SU-DHL-6 (cell line): ENCODE measurements at regions not wholly inside any gene's neighbourhood (a gene's known extent, or its start where the extent isn't known, plus 50 kb on each side); places are given as distances from the start of the nearest gene placed in this dataset.

Experiments
- H2AFZ ChIP-seq: fragments of 200-600 bp; sonication (generic); 2 replicates; pipeline ENCODE4 v1.6.1; 2014; ENCODE audit warnings: low read depth, mild to moderate bottlenecking, moderate library complexity, mixed read lengths, antibody characterized with exemption, low read length; ENCODE audit not compliant: severe bottlenecking
- H3F3A ChIP-seq: fragments of 200-600 bp; shearing (Covaris generic); 2 replicates; pipeline ENCODE4 v1.6.0; 2016; ENCODE audit warnings: antibody characterized with exemption, mild to moderate bottlenecking; ENCODE audit not compliant: insufficient read depth
- H3K27ac ChIP-seq: fragments of 200-600 bp; sonication (generic); 2 replicates; pipeline ENCODE4 v1.5.1; 2016; ENCODE audit warnings: low read depth, mild to moderate bottlenecking, low read length, moderate library complexity, mixed read lengths
- H3K27me3 ChIP-seq: fragments of 200-600 bp; sonication (generic), shearing (Covaris generic); 2 replicates; pipeline ENCODE4 v1.6.0; 2014; ENCODE audit warnings: mild to moderate bottlenecking, low read length
- H3K36me3 ChIP-seq: fragments of 200-600 bp; sonication (generic); 2 replicates; pipeline ENCODE4 v1.6.1; 2014; ENCODE audit warnings: mild to moderate bottlenecking, low read length, mixed read lengths
- H3K4me2 ChIP-seq: fragments of 300-600, 200-600 bp; shearing (Covaris generic), sonication (generic); 2 replicates; pipeline ENCODE4 v1.6.0; 2014; ENCODE audit warnings: low read length, low read depth, mild to moderate bottlenecking; ENCODE audit not compliant: poor library complexity, severe bottlenecking
- H3K4me3 ChIP-seq: fragments of 200-600 bp; sonication (generic); 2 replicates; pipeline ENCODE4 v1.5.1; 2014; ENCODE audit warnings: antibody characterized with exemption, low read length, mild to moderate bottlenecking, mixed read lengths; ENCODE audit not compliant: insufficient read depth, poor library complexity, severe bottlenecking
- H3K79me2 ChIP-seq: fragments of 200-600 bp; sonication (generic); 2 replicates; pipeline ENCODE4 v1.6.1; 2014; ENCODE audit warnings: mild to moderate bottlenecking, low read length, moderate library complexity; ENCODE audit not compliant: insufficient read depth
- H3K9ac ChIP-seq: fragments of 200-600 bp; sonication (generic); 2 replicates; pipeline ENCODE4 v1.7.0; 2014; ENCODE audit warnings: mild to moderate bottlenecking, low read length
- H3K9me2 ChIP-seq: fragments of 200-600 bp; sonication (generic); replicated peaks from 2 replicates; pipeline ENCODE4 v1.6.1; 2014; ENCODE audit warnings: low read length; ENCODE audit not compliant: insufficient read depth
- H3K9me3 ChIP-seq: fragments of 200-600 bp; sonication (generic); 2 replicates; pipeline ENCODE4 v1.6.1; 2014; ENCODE audit warnings: low read length, mixed read lengths; ENCODE audit not compliant: insufficient read depth
- H4K20me1 ChIP-seq: fragments of 200-600 bp; sonication (generic); 2 replicates; pipeline ENCODE4 v1.6.1; 2014; ENCODE audit warnings: low read depth, mild to moderate bottlenecking, antibody characterized with exemption, low read length, moderate library complexity, mixed read lengths
- CTCF ChIP-seq: fragments of 200-600 bp; sonication (generic); IDR thresholded peaks from one replicate; pipeline ENCODE4 v1.5.1; 2017; ENCODE audit warnings: antibody characterized with exemption, mild to moderate bottlenecking, low read length, moderate library complexity; ENCODE audit not compliant: insufficient read depth, poor library complexity, severe bottlenecking
- EZH2phosphoT487 ChIP-seq: fragments of 200-600 bp; sonication (generic), shearing (Covaris generic); conservative IDR thresholded peaks from 2 replicates; pipeline ENCODE4 v1.6.1; 2018; ENCODE audit warnings: mild to moderate bottlenecking, antibody characterized with exemption, low read length, moderate library complexity, mixed read lengths

GRCh38 chrX:25853002-25853479 is 285.1 kb upstream of the MAGEB18 start:
- H3K4me3 ChIP-seq, result no peak overlapping the region
- no peak overlapping the region for H3K9ac ChIP-seq
- no peaks in the 10 kb centered on the region for H4K20me1 ChIP-seq
- H3K27ac ChIP-seq, result no peak overlapping the region
- no peaks in the 10 kb centered on the region for H3K9me3 ChIP-seq
- H2AFZ ChIP-seq, result no peak overlapping the region
- no peak for TF ChIP-seq CTCF
- no peak for TF ChIP-seq EZH2phosphoT487
- H3K9me2 ChIP-seq, result no peaks in the 10 kb centered on the region
- H3K36me3 ChIP-seq, result no peaks in the 10 kb centered on the region
- H3K27me3 ChIP-seq, result no peaks in the 10 kb centered on the region
- no peak overlapping the region for H3K4me2 ChIP-seq
- no peaks in the 10 kb centered on the region for H3K79me2 ChIP-seq
- H3F3A ChIP-seq, result no peaks in the 10 kb centered on the region

- Histone ChIP-seq H3K4me3 (no peak overlapping the region), H3F3A (no peaks in the 10 kb centered on the region), H2AFZ (no peak overlapping the region), H3K9ac (no peak overlapping the region), H3K27ac (no peak overlapping the region), H4K20me1 (no peaks in the 10 kb centered on the region), H3K36me3 (no peaks in the 10 kb centered on the region), H3K79me2 (no peaks in the 10 kb centered on the region), H3K4me2 (no peak overlapping the region), H3K9me2 (no peaks in the 10 kb centered on the region), H3K27me3 (no peaks in the 10 kb centered on the region), H3K9me3 (no peaks in the 10 kb centered on the region)
- TF ChIP-seq CTCF (no peak), EZH2phosphoT487 (no peak)
Observed at GRCh38 chrX:25858273-25858880, 279.8 kb upstream of the MAGEB18 start.

GRCh38 chrX:25860322-25860721 is 277.8 kb upstream of the MAGEB18 start:
- no peaks in the 10 kb centered on the region for H3K36me3 ChIP-seq
- H3K9me2 ChIP-seq, result no peaks in the 10 kb centered on the region
- H3F3A ChIP-seq, result no peaks in the 10 kb centered on the region
- H3K9me3 ChIP-seq, result no peaks in the 10 kb centered on the region
- no peak overlapping the region for H2AFZ ChIP-seq
- no peak overlapping the region for H3K27ac ChIP-seq
- no peaks in the 10 kb centered on the region for H3K27me3 ChIP-seq
- no peaks in the 10 kb centered on the region for H4K20me1 ChIP-seq
- H3K9ac ChIP-seq, result no peak overlapping the region
- no peak overlapping the region for H3K4me3 ChIP-seq
- H3K79me2 ChIP-seq, result no peaks in the 10 kb centered on the region
- H3K4me2 ChIP-seq, result no peak overlapping the region
- TF ChIP-seq CTCF (no peak), EZH2phosphoT487 (no peak)
